ENCODE measurements at regions not wholly inside any gene's neighbourhood (a gene's known extent, or its start where the extent isn't known, plus 50 kb on each side); places are given as distances from the start of the nearest gene placed in this dataset.

- Histone ChIP-seq H3K9ac (ENCODE audit: low read length) (no peak overlapping the region), H3K9me2 (ENCODE audit: insufficient read depth) (no peaks in the 10 kb centered on the region), H3K4me1 (ENCODE audit: control insufficient read depth in 1 of 2, insufficient read depth in 2 of 2, low read length in 2 of 2) (no peaks in the 10 kb centered on the region), H2AFZ (ENCODE audit: low read depth, low read length, poor library complexity, severe bottlenecking) (no peak overlapping the region), H3K27ac (ENCODE audit: low read depth, low read length) (no peak overlapping the region), H3K4me2 (ENCODE audit: low read length) (no peak overlapping the region), H3K36me3 (ENCODE audit: control insufficient read depth in 1 of 2, insufficient read depth in 2 of 2, low read length in 2 of 2) (no peaks in the 10 kb centered on the region), H3K9me3 (ENCODE audit: control insufficient read depth in 1 of 2, insufficient read depth in 1 of 2, low read depth in 1 of 2, low read length in 2 of 2) (no peaks in the 10 kb centered on the region), H3K27me3 (ENCODE audit: insufficient read depth, low read length) (no peaks in the 10 kb centered on the region), H4K20me1 (ENCODE audit: insufficient read depth) (no peaks in the 10 kb centered on the region), H3K4me3 (replicated peaks in 1 of 2; ENCODE audit: low read depth in 1 of 2, low read length in 2 of 2) (no peak overlapping the region), H3K79me2 (ENCODE audit: insufficient read depth, low read length) (no peaks in the 10 kb centered on the region)
- ChIA-PET RAD21 (ENCODE audit: low non-redundant PET in 1 of 2, low total read pairs in 2 of 2, uncharacterized antibody in 2 of 2, unreplicated experiment in 2 of 2) (no interaction called here), CTCF (no interaction called here), POLR2A (no interaction called here)
- DNase-seq (ENCODE audit: low read depth, low spot score) (no peak), ATAC-seq (no peak)
- intact Hi-C loops (cut with micrococcal nuclease) = no loop called here
- BruUV-seq (replicated peaks) = no TSS peak
- no peak for TF ChIP-seq SP1 (IDR thresholded peaks at IDR 0.05; ENCODE audit: low read depth)
- TF ChIP-seq ATF3 (IDR thresholded peaks at IDR 0.05) = no peak
- TF ChIP-seq SIN3A (IDR thresholded peaks at IDR 0.05; ENCODE audit: low read depth) = no peak
- no peak for TF ChIP-seq CBX3 (IDR thresholded peaks at IDR 0.05; ENCODE audit: low read depth)
- no peak for TF ChIP-seq POLR2A (IDR thresholded peaks at IDR 0.05; ENCODE audit: borderline replicate concordance, extremely low read depth, insufficient read depth, insufficient read length)
- TF ChIP-seq CTCF (IDR thresholded peaks at IDR 0.05 in 2 of 3, conservative IDR thresholded peaks at IDR 0.05 in 1 of 3; ENCODE audit: borderline replicate concordance in 1 of 3, insufficient read depth in 1 of 3, low read depth in 2 of 3, low read length in 2 of 3) = no peak
- no peak for TF ChIP-seq FOSL1 (IDR thresholded peaks at IDR 0.05; ENCODE audit: low read depth)
- no peak for TF ChIP-seq TCF7L2 (IDR thresholded peaks at IDR 0.05; ENCODE audit: borderline replicate concordance, extremely low read depth, insufficient read depth, insufficient read length)
- TF ChIP-seq REST (IDR thresholded peaks at IDR 0.05; ENCODE audit: low read depth) = no peak
- TF ChIP-seq MAX (IDR thresholded peaks at IDR 0.05) = no peak
- TF ChIP-seq ELF1 (IDR thresholded peaks at IDR 0.05; ENCODE audit: borderline replicate concordance, low read depth) = no peak
- TF ChIP-seq ZFX (IDR thresholded peaks at IDR 0.05) = no peak
- no peak for TF ChIP-seq SRF (IDR thresholded peaks at IDR 0.05; ENCODE audit: low read depth)
- no peak for TF ChIP-seq EZH2 (IDR thresholded peaks at IDR 0.05)
- TF ChIP-seq EGR1 (IDR thresholded peaks at IDR 0.05; ENCODE audit: low read depth) = no peak
- TF ChIP-seq ZBTB33 (IDR thresholded peaks at IDR 0.05; ENCODE audit: extremely low read depth, insufficient replicate concordance, low read length) = no peak
- no peak for TF ChIP-seq YY1 (IDR thresholded peaks at IDR 0.05; ENCODE audit: extremely low read depth, insufficient replicate concordance, low read depth, low read length)
- TF ChIP-seq JUND (IDR thresholded peaks at IDR 0.05) = no peak
- TF ChIP-seq POLR2AphosphoS5 (IDR thresholded peaks at IDR 0.05; ENCODE audit: low read depth, low read length) = no peak
- no peak for TF ChIP-seq EZH2phosphoT487 (IDR thresholded peaks at IDR 0.05; ENCODE audit: borderline replicate concordance)
Observed at GRCh38 chr4:141932490-141932889, 296.1 kb downstream of the IL15 start.
